ENCODE measurements at regions not wholly inside any gene's neighbourhood (a gene's known extent, or its start where the extent isn't known, plus 50 kb on each side); places are given as distances from the start of the nearest gene placed in this dataset.
"Not testable (repeated sequence)": the region's sequence is repeated elsewhere in the genome, so short reads cannot be mapped to it uniquely, and the experiment has no call there.

- TF ChIP-seq, protein P1, sequence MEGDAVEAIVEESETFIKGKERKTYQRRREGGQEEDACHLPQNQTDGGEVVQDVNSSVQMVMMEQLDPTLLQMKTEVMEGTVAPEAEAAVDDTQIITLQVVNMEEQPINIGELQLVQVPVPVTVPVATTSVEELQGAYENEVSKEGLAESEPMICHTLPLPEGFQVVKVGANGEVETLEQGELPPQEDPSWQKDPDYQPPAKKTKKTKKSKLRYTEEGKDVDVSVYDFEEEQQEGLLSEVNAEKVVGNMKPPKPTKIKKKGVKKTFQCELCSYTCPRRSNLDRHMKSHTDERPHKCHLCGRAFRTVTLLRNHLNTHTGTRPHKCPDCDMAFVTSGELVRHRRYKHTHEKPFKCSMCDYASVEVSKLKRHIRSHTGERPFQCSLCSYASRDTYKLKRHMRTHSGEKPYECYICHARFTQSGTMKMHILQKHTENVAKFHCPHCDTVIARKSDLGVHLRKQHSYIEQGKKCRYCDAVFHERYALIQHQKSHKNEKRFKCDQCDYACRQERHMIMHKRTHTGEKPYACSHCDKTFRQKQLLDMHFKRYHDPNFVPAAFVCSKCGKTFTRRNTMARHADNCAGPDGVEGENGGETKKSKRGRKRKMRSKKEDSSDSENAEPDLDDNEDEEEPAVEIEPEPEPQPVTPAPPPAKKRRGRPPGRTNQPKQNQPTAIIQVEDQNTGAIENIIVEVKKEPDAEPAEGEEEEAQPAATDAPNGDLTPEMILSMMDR (conservative IDR thresholded peaks at IDR 0.05), result no peak
- no peak for DNase-seq (ENCODE audit: low read depth, low spot score)
- Mint-ChIP-seq H3K27me3 (ENCODE audit: low read depth) (no peaks in the 10 kb centered on the region), H3K4me3 (no peak overlapping the region), H3K9me3 (peaks cover 23% of the 10 kb centered on the region), H3K36me3 (ENCODE audit: low read depth) (peaks cover 12% of the 10 kb centered on the region), H3K27ac (ENCODE audit: unreplicated experiment) (no peak overlapping the region), H3K4me1 (no peaks in the 10 kb centered on the region)
Observed at GRCh38 chr5:63029891-63030290, 451.3 kb downstream of the LRRC70 start.

- H3K27ac Mint-ChIP-seq (ENCODE audit: unreplicated experiment), result no peak overlapping the region
- TF ChIP-seq, protein P1 (conservative IDR thresholded peaks at IDR 0.05), result no peak
- peaks cover 2% of the 10 kb centered on the region for H3K36me3 Mint-ChIP-seq (ENCODE audit: low read depth)
- H3K27me3 Mint-ChIP-seq (ENCODE audit: low read depth), result no peaks in the 10 kb centered on the region
- H3K4me1 Mint-ChIP-seq, result no peaks in the 10 kb centered on the region
- no peak overlapping the region for H3K4me3 Mint-ChIP-seq
- DNase-seq (ENCODE audit: low read depth, low spot score), result no peak
- peaks cover 10% of the 10 kb centered on the region for H3K9me3 Mint-ChIP-seq
Observed at GRCh38 chr5:63025679-63026078, 447.1 kb downstream of the LRRC70 start.

- Mint-ChIP-seq H3K4me3 (no peak overlapping the region), H3K27me3 (ENCODE audit: low read depth) (no peaks in the 10 kb centered on the region), H3K4me1 (no peaks in the 10 kb centered on the region), H3K36me3 (ENCODE audit: low read depth) (no peaks in the 10 kb centered on the region), H3K27ac (ENCODE audit: unreplicated experiment) (no peak overlapping the region), H3K9me3 (peaks cover 4% of the 10 kb centered on the region)
- no peak for DNase-seq (ENCODE audit: low read depth, low spot score)
- TF ChIP-seq, protein P1 (conservative IDR thresholded peaks at IDR 0.05), result no peak
Observed at GRCh38 chr5:63022403-63022802, 443.8 kb downstream of the LRRC70 start.

- peaks cover 12% of the 10 kb centered on the region for H3K9me3 Mint-ChIP-seq
- DNase-seq (ENCODE audit: low read depth, low spot score), result no peak
- H3K27ac Mint-ChIP-seq (ENCODE audit: unreplicated experiment), result no peak overlapping the region
- TF ChIP-seq, protein P1 (conservative IDR thresholded peaks at IDR 0.05), result no peak
- no peak overlapping the region for H3K4me3 Mint-ChIP-seq
- no peaks in the 10 kb centered on the region for H3K27me3 Mint-ChIP-seq (ENCODE audit: low read depth)
- H3K36me3 Mint-ChIP-seq (ENCODE audit: low read depth), result peaks cover 5% of the 10 kb centered on the region
- no peaks in the 10 kb centered on the region for H3K4me1 Mint-ChIP-seq
Observed at GRCh38 chr5:63011158-63011557, 432.5 kb downstream of the LRRC70 start.

DNA sequence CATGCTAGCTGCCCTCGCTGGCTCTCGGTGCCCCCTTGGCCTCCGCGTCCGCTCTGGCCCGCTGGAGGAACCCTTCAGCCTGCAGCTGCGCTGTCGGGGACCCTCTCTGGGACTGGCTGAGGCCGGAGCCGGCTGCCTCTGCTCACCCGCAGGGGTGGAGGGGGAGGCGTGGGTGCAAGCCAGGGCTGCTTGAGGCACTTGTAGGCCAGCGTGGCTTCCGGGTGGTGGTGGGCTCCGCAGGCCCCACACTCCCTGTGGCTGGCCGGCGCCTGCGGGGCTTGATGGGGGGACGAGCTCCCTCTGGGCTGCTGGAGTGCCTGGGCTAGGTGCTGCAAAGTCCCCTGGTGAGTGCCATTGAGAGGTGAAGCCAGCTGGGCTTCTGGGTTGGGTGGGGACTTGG, 429.6 kb downstream of the LRRC70 start:
- no peak overlapping the region for H3K27ac Mint-ChIP-seq (ENCODE audit: unreplicated experiment)
- TF ChIP-seq, protein P1 (conservative IDR thresholded peaks at IDR 0.05), result no peak
- no peak overlapping the region for H3K4me3 Mint-ChIP-seq
- H3K27me3 Mint-ChIP-seq (ENCODE audit: low read depth), result no peaks in the 10 kb centered on the region
- H3K36me3 Mint-ChIP-seq (ENCODE audit: low read depth), result peaks cover 5% of the 10 kb centered on the region
- H3K4me1 Mint-ChIP-seq, result no peaks in the 10 kb centered on the region
- H3K9me3 Mint-ChIP-seq, result peaks cover 14% of the 10 kb centered on the region
- DNase-seq (ENCODE audit: low read depth, low spot score), result no peak

- H3K4me3 Mint-ChIP-seq; H3K27me3 Mint-ChIP-seq (ENCODE audit: low read depth); H3K36me3 Mint-ChIP-seq (ENCODE audit: low read depth); H3K27ac Mint-ChIP-seq (ENCODE audit: unreplicated experiment); H3K4me1 Mint-ChIP-seq; DNase-seq (ENCODE audit: low read depth, low spot score): not testable (repeated sequence)
- peaks cover 26% of the 10 kb centered on the region for H3K9me3 Mint-ChIP-seq
Observed at GRCh38 chr5:62994842-62995241, 416.2 kb downstream of the LRRC70 start.
